Karpas-422 (cell line): ENCODE measurements at regions not wholly inside any gene's neighbourhood (a gene's known extent, or its start where the extent isn't known, plus 50 kb on each side); places are given as distances from the start of the nearest gene placed in this dataset.

Experiments used
- DNase-seq: peaks from one replicate; pipeline ENCODE4 v3.0.0-alpha.2; 2015
- H2AFZ ChIP-seq: fragments of 200-600 bp; sonication (generic); 2 replicates; pipeline ENCODE4 v1.6.1; 2014; ENCODE audit warnings: antibody characterized with exemption, low read length, mixed read lengths
- H3K27ac ChIP-seq: fragments of 200-600 bp; sonication (generic); 2 replicates; pipeline ENCODE4 v1.5.1; 2014; ENCODE audit warnings: mild to moderate bottlenecking, low read length, moderate library complexity
- H3K27me3 ChIP-seq: fragments of 200-600 bp; sonication (generic); 2 replicates; pipeline ENCODE4 v1.6.1; 2014; ENCODE audit warnings: low read length, mixed read lengths
- H3K36me3 ChIP-seq: fragments of 200-600 bp; sonication (generic); 2 replicates; pipeline ENCODE4 v1.6.1; 2014; ENCODE audit warnings: low read length, mixed read lengths; ENCODE audit not compliant: insufficient read depth
- H3K4me1 ChIP-seq: fragments of 200-600 bp; sonication (generic); 2 replicates; pipeline ENCODE4 v1.6.1; 2014; ENCODE audit warnings: mild to moderate bottlenecking, low read length, mixed read lengths
- H3K4me2 ChIP-seq: fragments of 200-600 bp; sonication (generic); 2 replicates; pipeline ENCODE4 v1.6.1; 2014; ENCODE audit warnings: low read length, low read depth, mild to moderate bottlenecking; ENCODE audit not compliant: poor library complexity, severe bottlenecking
- H3K4me3 ChIP-seq: fragments of 200-600 bp; sonication (generic); 2 replicates; pipeline ENCODE4 v1.5.1; 2014; ENCODE audit warnings: mild to moderate bottlenecking, antibody characterized with exemption, low read length, mixed read lengths
- H3K79me2 ChIP-seq: fragments of 200-600 bp; sonication (generic); 2 replicates; pipeline ENCODE4 v1.6.1; 2014; ENCODE audit warnings: mild to moderate bottlenecking, low read length, mixed read lengths
- H3K9ac ChIP-seq: fragments of 200-600 bp; sonication (generic); 2 replicates; pipeline ENCODE4 v1.6.0; 2014; ENCODE audit warnings: low read length
- H3K9me2 ChIP-seq: fragments of 200-600 bp; sonication (generic), shearing (Covaris generic); replicated peaks from 2 replicates; pipeline ENCODE4 v1.6.0; 2014; ENCODE audit warnings: mild to moderate bottlenecking, low read length, moderate library complexity; ENCODE audit not compliant: insufficient read depth
- H3K9me3 ChIP-seq: fragments of 300-700, 200-600 bp; sonication (generic); 2 replicates; pipeline ENCODE4 v1.6.1; 2014; ENCODE audit warnings: low read length, mixed read lengths
- H4K20me1 ChIP-seq: fragments of 200-600 bp; sonication (generic); 2 replicates; pipeline ENCODE4 v1.6.1; 2014; ENCODE audit warnings: mild to moderate bottlenecking, antibody characterized with exemption, low read length, low read depth; ENCODE audit not compliant: insufficient read depth

DNA sequence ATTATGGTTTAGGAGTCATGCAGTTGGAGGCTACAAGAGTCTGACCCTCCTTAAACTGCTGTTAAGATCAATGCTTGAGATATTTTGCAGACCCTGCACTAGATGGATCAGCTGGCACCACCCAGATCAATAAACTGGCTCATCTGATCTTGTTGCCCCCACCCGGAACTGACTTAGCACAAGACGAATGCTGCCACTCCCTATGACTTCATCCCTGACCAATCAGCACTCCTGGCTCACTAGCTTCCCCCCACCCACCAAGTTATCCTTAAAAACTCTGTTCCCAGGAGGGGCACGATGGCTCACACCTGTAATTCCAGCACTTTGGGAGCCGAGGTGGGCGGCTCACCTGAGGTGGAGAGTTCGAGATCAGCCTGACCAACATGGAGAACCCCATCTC is 594.0 kb downstream of the NTRK3 start:
- no peak overlapping the region for H3K4me3 ChIP-seq
- no peaks in the 10 kb centered on the region for H3K4me1 ChIP-seq
- no peak overlapping the region for H3K4me2 ChIP-seq
- no peaks in the 10 kb centered on the region for H3K9me2 ChIP-seq
- H3K27me3 ChIP-seq, result no peaks in the 10 kb centered on the region
- H3K9ac ChIP-seq, result no peak overlapping the region
- no peaks in the 10 kb centered on the region for H4K20me1 ChIP-seq
- H3K36me3 ChIP-seq, result no peaks in the 10 kb centered on the region
- no peak overlapping the region for H2AFZ ChIP-seq
- no peaks in the 10 kb centered on the region for H3K9me3 ChIP-seq
- no peak overlapping the region for H3K27ac ChIP-seq
- H3K79me2 ChIP-seq, result no peaks in the 10 kb centered on the region
- DNase-seq, result no peak

DNA sequence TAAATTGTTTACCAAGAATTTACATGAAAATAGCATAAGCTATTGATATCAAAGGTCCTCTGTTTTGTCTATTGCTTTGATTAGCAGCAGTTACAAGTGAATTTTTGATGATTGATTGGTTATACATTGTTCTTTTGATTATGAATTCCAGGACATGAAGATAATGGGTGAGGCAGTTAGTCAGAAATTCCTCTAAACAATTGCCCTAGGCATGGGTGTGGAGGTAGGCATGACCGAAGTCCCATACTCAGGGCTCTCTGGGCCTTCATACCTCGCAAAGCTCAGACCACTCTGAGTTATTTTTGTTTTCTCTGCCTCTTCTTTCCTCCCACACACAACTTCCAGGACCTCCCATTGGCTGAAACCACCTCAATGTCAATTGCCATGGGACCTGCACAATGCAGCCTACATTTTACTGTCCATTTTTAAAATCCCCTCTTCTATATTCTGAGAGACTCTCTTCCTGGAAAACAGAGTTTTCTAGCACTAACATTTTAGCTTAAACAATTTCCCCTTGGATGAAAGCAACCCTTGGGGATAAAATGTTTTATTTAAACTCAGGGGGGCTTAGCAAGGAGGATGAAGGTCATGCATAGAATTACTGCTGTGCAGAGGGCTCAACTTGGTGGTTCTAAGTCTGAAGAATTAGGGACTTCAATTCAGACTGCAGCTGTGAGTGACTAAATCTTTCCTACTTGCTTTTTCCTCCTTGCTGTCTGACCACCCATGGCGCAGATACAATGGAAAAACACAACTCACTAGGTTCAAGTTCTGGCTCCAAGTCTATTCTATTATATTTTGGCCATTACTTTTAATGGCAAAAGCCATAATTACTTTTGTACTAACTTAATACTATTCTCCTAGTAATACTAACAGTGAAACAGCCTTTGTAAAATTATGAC is 594.8 kb downstream of the NTRK3 start:
- no peak overlapping the region for H3K9ac ChIP-seq
- no peaks in the 10 kb centered on the region for H4K20me1 ChIP-seq
- H3K79me2 ChIP-seq, result no peaks in the 10 kb centered on the region
- H3K4me1 ChIP-seq, result no peaks in the 10 kb centered on the region
- DNase-seq, result no peak
- no peak overlapping the region for H3K4me3 ChIP-seq
- no peaks in the 10 kb centered on the region for H3K9me2 ChIP-seq
- no peak overlapping the region for H3K4me2 ChIP-seq
- no peak overlapping the region for H2AFZ ChIP-seq
- H3K9me3 ChIP-seq, result no peaks in the 10 kb centered on the region
- no peaks in the 10 kb centered on the region for H3K36me3 ChIP-seq
- no peaks in the 10 kb centered on the region for H3K27me3 ChIP-seq
- no peak overlapping the region for H3K27ac ChIP-seq

GRCh38 chr15:87660251-87661129 is 596.0 kb downstream of the NTRK3 start:
- Histone ChIP-seq H3K4me2 (no peak overlapping the region), H3K9ac (no peak overlapping the region)
- no peak for DNase-seq

DNA sequence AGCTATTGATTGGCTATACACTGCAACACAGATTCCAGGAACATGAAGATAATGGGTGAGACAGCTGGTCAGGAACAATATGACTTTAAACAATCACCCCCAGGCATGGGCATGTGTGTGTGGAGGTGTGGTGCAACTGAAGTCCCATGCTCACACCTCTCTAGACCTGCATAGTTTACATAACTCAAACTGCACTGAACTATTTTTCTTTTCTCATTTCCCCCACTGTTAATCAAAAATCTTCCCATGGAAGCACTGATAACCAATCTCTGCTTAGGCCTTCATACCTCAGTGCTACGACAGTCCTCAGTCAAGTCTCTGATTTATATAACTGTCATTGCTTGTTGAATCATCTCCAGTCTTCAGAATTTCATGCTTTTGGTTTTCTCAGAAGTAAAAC is 600.2 kb downstream of the NTRK3 start:
- Histone ChIP-seq H3K4me3 (no peak overlapping the region), H2AFZ (no peak overlapping the region), H3K4me1 (no peaks in the 10 kb centered on the region), H3K27me3 (no peaks in the 10 kb centered on the region), H3K9ac (no peak overlapping the region), H3K27ac (no peak overlapping the region), H3K36me3 (no peaks in the 10 kb centered on the region), H3K79me2 (no peaks in the 10 kb centered on the region), H3K4me2 (no peak overlapping the region), H3K9me2 (no peaks in the 10 kb centered on the region), H4K20me1 (no peaks in the 10 kb centered on the region), H3K9me3 (0 out of 2 replicates have a peak, but pooled peaks cover 3% of the 10 kb centered on the region)
- no peak for DNase-seq

More at GRCh38 chr15:87660251-87661129, 596.0 kb downstream of the NTRK3 start:
- H3K4me3 ChIP-seq, result no peak overlapping the region
- no peak overlapping the region for H3K27ac ChIP-seq
- no peaks in the 10 kb centered on the region for H4K20me1 ChIP-seq
- H3K9me3 ChIP-seq, result no peaks in the 10 kb centered on the region
- no peaks in the 10 kb centered on the region for H3K9me2 ChIP-seq
- H2AFZ ChIP-seq, result no peak overlapping the region
- no peaks in the 10 kb centered on the region for H3K27me3 ChIP-seq
- no peaks in the 10 kb centered on the region for H3K36me3 ChIP-seq
- no peaks in the 10 kb centered on the region for H3K79me2 ChIP-seq
- no peaks in the 10 kb centered on the region for H3K4me1 ChIP-seq

GRCh38 chr15:87653646-87654045 is 602.9 kb downstream of the NTRK3 start:
- Histone ChIP-seq H2AFZ (no peak overlapping the region), H3K79me2 (no peaks in the 10 kb centered on the region), H3K27ac (no peak overlapping the region), H3K4me3 (no peak overlapping the region), H3K9me2 (no peaks in the 10 kb centered on the region), H3K9me3 (0 out of 2 replicates have a peak, but pooled peaks cover 7% of the 10 kb centered on the region), H4K20me1 (no peaks in the 10 kb centered on the region), H3K4me2 (no peak overlapping the region), H3K9ac (no peak overlapping the region), H3K36me3 (no peaks in the 10 kb centered on the region), H3K27me3 (no peaks in the 10 kb centered on the region), H3K4me1 (no peaks in the 10 kb centered on the region)
- no peak for DNase-seq

- no peak for DNase-seq
- Histone ChIP-seq H3K4me2 (no peak overlapping the region), H3K9ac (no peak overlapping the region), H3K27me3 (no peaks in the 10 kb centered on the region), H3K9me3 (0 out of 2 replicates have a peak, but pooled peaks cover 11% of the 10 kb centered on the region), H3K4me1 (no peaks in the 10 kb centered on the region), H2AFZ (no peak overlapping the region), H3K9me2 (no peaks in the 10 kb centered on the region), H3K27ac (no peak overlapping the region), H4K20me1 (no peaks in the 10 kb centered on the region), H3K79me2 (no peaks in the 10 kb centered on the region), H3K36me3 (no peaks in the 10 kb centered on the region), H3K4me3 (no peak overlapping the region)
Measured at GRCh38 chr15:87649175-87649574, 607.4 kb downstream of the NTRK3 start.

- Histone ChIP-seq H3K4me2 (no peak overlapping the region), H3K4me1 (no peaks in the 10 kb centered on the region), H3K36me3 (no peaks in the 10 kb centered on the region), H3K9me2 (no peaks in the 10 kb centered on the region), H2AFZ (no peak overlapping the region), H3K9ac (no peak overlapping the region), H3K9me3 (0 out of 2 replicates have a peak, but pooled peaks cover 11% of the 10 kb centered on the region), H3K79me2 (no peaks in the 10 kb centered on the region), H4K20me1 (no peaks in the 10 kb centered on the region), H3K4me3 (no peak overlapping the region), H3K27me3 (no peaks in the 10 kb centered on the region), H3K27ac (no peak overlapping the region)
- no peak for DNase-seq
Measured at GRCh38 chr15:87648278-87648677, 608.3 kb downstream of the NTRK3 start.

DNA sequence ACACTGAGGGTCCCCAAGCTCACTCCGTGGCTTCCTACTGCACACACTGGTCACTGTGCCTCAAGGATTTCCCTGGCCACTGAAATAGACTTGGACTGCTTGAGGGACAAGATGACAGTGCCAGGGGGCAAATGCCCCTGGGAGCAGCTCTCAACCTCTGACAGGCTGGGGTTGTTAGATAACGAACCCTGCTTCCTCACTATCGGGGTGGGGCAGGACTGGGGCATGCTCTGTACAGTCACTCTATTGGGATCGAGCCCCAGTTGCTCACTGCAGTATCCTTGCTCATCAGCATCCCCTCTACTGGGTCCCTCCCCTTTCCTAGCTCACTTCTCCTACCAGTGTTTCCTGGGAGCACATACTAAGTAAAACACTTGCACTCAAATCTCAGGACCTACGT is 610.8 kb downstream of the NTRK3 start:
- H3K9me3 ChIP-seq, result 0 out of 2 replicates have a peak, but pooled peaks cover 4% of the 10 kb centered on the region
- H4K20me1 ChIP-seq, result no peaks in the 10 kb centered on the region
- H3K9ac ChIP-seq, result no peak overlapping the region
- no peaks in the 10 kb centered on the region for H3K4me1 ChIP-seq
- no peak for DNase-seq
- H3K36me3 ChIP-seq, result no peaks in the 10 kb centered on the region
- H3K4me3 ChIP-seq, result no peak overlapping the region
- H3K9me2 ChIP-seq, result no peaks in the 10 kb centered on the region
- no peak overlapping the region for H2AFZ ChIP-seq
- no peaks in the 10 kb centered on the region for H3K79me2 ChIP-seq
- H3K27me3 ChIP-seq, result no peaks in the 10 kb centered on the region
- H3K27ac ChIP-seq, result no peak overlapping the region
- no peak overlapping the region for H3K4me2 ChIP-seq
